ENCODE measurements at regions not wholly inside any gene's neighbourhood (a gene's known extent, or its start where the extent isn't known, plus 50 kb on each side); places are given as distances from the start of the nearest gene placed in this dataset.
A peak's percentile ranks its signal among the peaks of the same experiment; 100 is the strongest.
"Not testable (repeated sequence)": the region's sequence is repeated elsewhere in the genome, so short reads cannot be mapped to it uniquely, and the experiment has no call there.

DNA sequence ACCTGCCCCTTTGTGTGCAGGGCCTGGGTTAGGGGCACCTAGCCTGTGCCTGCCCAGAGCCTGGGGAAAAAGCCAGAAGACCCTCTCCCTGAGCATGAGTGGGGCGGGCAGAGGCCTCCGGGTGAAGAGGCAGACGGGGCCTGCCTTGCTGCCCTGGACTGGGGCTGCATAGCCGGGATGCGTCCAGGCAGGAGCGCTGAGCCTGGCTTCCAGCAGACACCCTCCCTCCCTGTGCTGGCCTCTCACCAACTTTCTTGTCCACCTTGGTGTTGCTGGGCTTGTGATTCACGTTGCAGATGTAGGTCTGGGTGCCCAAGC is 216.1 kb downstream of the TMEM121 start:
- TF ChIP-seq CTCF (IDR thresholded peaks at IDR 0.05) (no peak), POLR2A (IDR thresholded peaks at IDR 0.05) (no peak)
- WGBS, 2 donors, result 78 to 96% methylated on average over 6 to 7 of the region's 7 CpGs
- no peaks in the 10 kb centered on the region for H3K9me3 ChIP-seq
- intact Hi-C loops (cut with DNase I), result no loop called here
- H3K4me1 ChIP-seq, result no peaks in the 10 kb centered on the region
- DNase-seq, result no peak
- H3K27ac ChIP-seq, result no peak overlapping the region
- no peaks in the 10 kb centered on the region for H3K27me3 ChIP-seq
- H3K4me3 ChIP-seq (replicated peaks in 1 of 3), result no peak overlapping the region
- H3K36me3 ChIP-seq, result no peaks in the 10 kb centered on the region

GRCh38 chr14:105742904-105743701 is 216.7 kb downstream of the TMEM121 start:
- intact Hi-C loops (cut with DNase I), result not testable (repeated sequence)
- 62 to 87% methylated on average over 5 to 12 of the region's 33 CpGs for WGBS, 2 donors

GRCh38 chr14:105744213-105744787 is 217.9 kb downstream of the TMEM121 start:
- 39 to 50% methylated on average over 4 to 5 of the region's 10 CpGs for WGBS, 2 donors
- H3K27ac ChIP-seq; DNase-seq; H3K27me3 ChIP-seq; H3K4me3 ChIP-seq (replicated peaks in 1 of 3); intact Hi-C loops (cut with DNase I); H3K9me3 ChIP-seq; H3K4me1 ChIP-seq; H3K36me3 ChIP-seq: not testable (repeated sequence)

More at GRCh38 chr14:105742904-105743701, 216.7 kb downstream of the TMEM121 start:
- not testable (repeated sequence) for H3K36me3 ChIP-seq; H3K27me3 ChIP-seq; H3K4me3 ChIP-seq (replicated peaks in 1 of 3); H3K4me1 ChIP-seq; H3K9me3 ChIP-seq; H3K27ac ChIP-seq
- DNase-seq, result peak; percentile 19 to 21

- Histone ChIP-seq H3K27me3 (no peaks in the 10 kb centered on the region), H3K36me3 (no peaks in the 10 kb centered on the region), H3K4me1 (no peaks in the 10 kb centered on the region), H3K9me3 (no peaks in the 10 kb centered on the region), H3K27ac (no peak overlapping the region), H3K4me3 (replicated peaks in 1 of 3) (no peak overlapping the region)
- intact Hi-C loops (cut with DNase I), result no loop called here
- 55 to 62% methylated on average over 4 to 6 of the region's 6 CpGs for WGBS, 2 donors
- no peak for TF ChIP-seq POLR2A (IDR thresholded peaks at IDR 0.05)
- no peak for TF ChIP-seq CTCF (IDR thresholded peaks at IDR 0.05)
- no peak for DNase-seq
These were observed 219.2 kb downstream of the TMEM121 start for GRCh38 chr14:105745433-105746123.

DNA sequence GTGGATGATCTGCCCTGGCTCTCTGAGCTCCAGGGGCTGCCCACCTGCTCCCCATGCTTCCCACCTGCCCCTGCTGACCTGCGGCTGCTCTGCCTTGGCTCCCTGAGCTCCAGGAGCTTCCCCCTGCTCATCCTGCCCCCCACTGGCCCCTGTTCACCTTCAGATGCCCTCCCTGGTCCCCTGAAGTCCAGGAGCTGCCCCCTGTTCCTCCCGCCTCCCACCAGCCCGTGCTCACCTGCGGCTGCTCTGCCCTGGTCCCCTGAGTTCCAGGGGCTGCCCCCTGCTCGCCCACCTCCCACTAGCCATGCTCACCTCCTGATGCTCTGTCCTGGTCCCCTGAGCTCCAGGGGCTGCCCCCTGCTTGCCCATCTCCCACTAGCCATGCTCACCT is 219.7 kb downstream of the TMEM121 start:
- intact Hi-C loops (cut with DNase I), result no loop called here
- H3K27ac ChIP-seq, result no peak overlapping the region
- DNase-seq, result no peak
- no peak overlapping the region for H3K4me3 ChIP-seq (replicated peaks in 1 of 3)
- H3K9me3 ChIP-seq, result no peaks in the 10 kb centered on the region
- H3K36me3 ChIP-seq, result no peaks in the 10 kb centered on the region
- WGBS, 2 donors, result 75 to 77% methylated on average over 5 of the region's 5 CpGs
- TF ChIP-seq POLR2A (IDR thresholded peaks at IDR 0.05), result no peak
- TF ChIP-seq CTCF (IDR thresholded peaks at IDR 0.05), result no peak
- H3K27me3 ChIP-seq, result no peaks in the 10 kb centered on the region
- H3K4me1 ChIP-seq, result no peaks in the 10 kb centered on the region

- H3K27ac ChIP-seq; H3K27me3 ChIP-seq; intact Hi-C loops (cut with DNase I); H3K9me3 ChIP-seq; H3K4me1 ChIP-seq; H3K4me3 ChIP-seq (replicated peaks in 1 of 3); H3K36me3 ChIP-seq: not testable (repeated sequence)
- DNase-seq, result peak; percentile 9 to 16
- WGBS, 2 donors, result 66% methylated on average over 15 to 16 of the region's 16 CpGs
These were observed 220.6 kb downstream of the TMEM121 start for GRCh38 chr14:105746800-105747502.

DNA sequence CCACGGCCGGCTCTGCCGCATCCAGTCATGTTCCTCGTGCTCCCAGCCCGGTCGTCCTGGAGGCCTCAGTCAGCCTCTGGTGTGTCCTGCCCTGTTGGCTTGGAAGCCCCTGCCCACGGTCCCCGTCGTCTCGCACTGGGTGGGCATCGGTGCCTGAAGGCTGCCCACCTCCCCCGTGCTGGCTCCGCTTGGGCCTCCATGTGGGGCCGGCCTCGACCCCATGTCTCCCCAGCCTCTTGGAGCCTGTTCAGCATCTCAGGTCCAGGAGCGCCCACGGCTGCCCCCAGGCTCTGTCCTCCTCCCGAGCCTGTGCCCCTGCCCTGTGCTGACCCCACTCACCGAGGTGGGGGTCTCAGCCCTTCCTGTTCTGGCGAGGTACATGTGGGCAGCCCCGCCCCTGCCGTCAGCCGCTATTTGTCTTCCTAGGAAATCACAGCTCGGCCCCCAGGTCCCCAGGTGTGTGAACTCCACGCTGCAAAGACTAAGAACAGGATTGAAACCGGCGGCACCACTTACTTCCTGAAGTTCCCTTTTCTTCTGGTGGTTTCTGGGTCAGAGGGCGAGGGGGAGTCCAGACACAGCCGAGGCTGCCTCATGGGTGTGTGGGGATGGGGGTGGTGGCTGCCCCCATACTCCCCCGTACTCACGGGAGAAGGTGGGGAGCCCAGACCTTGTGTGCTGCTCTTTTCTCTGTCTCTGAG is 221.3 kb downstream of the TMEM121 start:
- intact Hi-C loops (cut with DNase I); H3K36me3 ChIP-seq; H3K27me3 ChIP-seq; H3K27ac ChIP-seq; H3K9me3 ChIP-seq; H3K4me3 ChIP-seq (replicated peaks in 1 of 3); H3K4me1 ChIP-seq; DNase-seq: not testable (repeated sequence)
- WGBS, 2 donors, result 84 to 85% methylated on average over 26 to 28 of the region's 31 CpGs
